Keratinocyte (primary cell): ENCODE measurements at regions not wholly inside any gene's neighbourhood (a gene's known extent, or its start where the extent isn't known, plus 50 kb on each side); places are given as distances from the start of the nearest gene placed in this dataset.

Experiments
- DNase-seq: peaks from one replicate; pipeline ENCODE4 v3.0.0-alpha.2; 2011; ENCODE audit warnings: low read depth, missing footprints, low spot score
- FAIRE-seq: peaks from 2 replicates; lab custom pipeline; 2011; peaks lifted over from hg19 to GRCh38; lab: Jason Lieb, UNC
- H2AFZ ChIP-seq: 2 replicates; pipeline ENCODE4 v1.6.0; 2012; ENCODE audit warnings: low read length, control low read depth, inconsistent platforms; ENCODE audit not compliant: control insufficient read depth
- H3K27ac ChIP-seq: 2 replicates; pipeline ENCODE4 v1.5.1; 2011; ENCODE audit warnings: low read length; ENCODE audit not compliant: control insufficient read depth, insufficient read depth
- H3K27me3 ChIP-seq: 3 replicates; pipeline ENCODE4 v1.6.0; 2011; ENCODE audit warnings: low read length; ENCODE audit not compliant: control insufficient read depth, insufficient read depth; ENCODE audit errors: extremely low read depth
- H3K36me3 ChIP-seq, 2 experiments: 2 replicates in 1 of 2; 3 replicates in 1 of 2; pipeline ENCODE4 v1.5.1; 2011; ENCODE audit warnings: low read length in 2 of 2, mild to moderate bottlenecking in 1 of 2; ENCODE audit not compliant: control insufficient read depth in 2 of 2, insufficient read depth in 2 of 2; ENCODE audit errors: extremely low read depth in 1 of 2
- H3K4me1 ChIP-seq: 3 replicates; pipeline ENCODE4 v1.5.1; 2011; ENCODE audit warnings: low read length; ENCODE audit not compliant: control insufficient read depth, insufficient read depth; ENCODE audit errors: extremely low read depth
- H3K4me2 ChIP-seq: 3 replicates; pipeline ENCODE4 v1.6.0; 2011; ENCODE audit warnings: low read depth, low read length; ENCODE audit not compliant: control insufficient read depth, insufficient read depth; ENCODE audit errors: extremely low read depth
- H3K4me3 ChIP-seq, 3 experiments: fragments of 200-600 bp in 1 of 3; sonication (generic) in 1 of 3; 2 replicates in 2 of 3; 3 replicates in 1 of 3; pipeline ENCODE4 v1.5.1; 2011 to 2016; ENCODE audit warnings: low read length in 3 of 3, mild to moderate bottlenecking in 3 of 3, control low read depth in 2 of 3, inconsistent platforms in 1 of 3, low read depth in 1 of 3, mixed read lengths in 1 of 3, mixed run types in 1 of 3, moderate library complexity in 1 of 3; ENCODE audit not compliant: control insufficient read depth in 2 of 3, insufficient read depth in 2 of 3; ENCODE audit errors: extremely low read depth in 1 of 3
- H3K79me2 ChIP-seq: 2 replicates; pipeline ENCODE4 v1.6.0; 2012; ENCODE audit warnings: low read length; ENCODE audit not compliant: control insufficient read depth, insufficient read depth
- H3K9ac ChIP-seq: 3 replicates; pipeline ENCODE4 v1.6.0; 2011; ENCODE audit warnings: low read length; ENCODE audit not compliant: control insufficient read depth, insufficient read depth; ENCODE audit errors: extremely low read depth
- H3K9me1 ChIP-seq: 3 replicates; pipeline ENCODE4 v1.6.0; 2011; ENCODE audit warnings: low read length; ENCODE audit not compliant: control insufficient read depth, insufficient read depth; ENCODE audit errors: extremely low read depth
- H3K9me3 ChIP-seq: 2 replicates; pipeline ENCODE4 v1.5.1; 2012; ENCODE audit warnings: low read depth, low read length; ENCODE audit not compliant: control insufficient read depth
- H4K20me1 ChIP-seq: 3 replicates; pipeline ENCODE4 v1.6.0; 2011; ENCODE audit warnings: low read length; ENCODE audit not compliant: control insufficient read depth, insufficient read depth; ENCODE audit errors: extremely low read depth
- CTCF ChIP-seq, 3 experiments: IDR thresholded peaks in 1 of 3; conservative IDR thresholded peaks in 1 of 3; optimal IDR thresholded peaks in 1 of 3; 2 replicates in 2 of 3; 3 replicates in 1 of 3; pipeline versions ENCODE3 to v1.5.1; 2011; ENCODE audit warnings: low read length in 3 of 3, mild to moderate bottlenecking in 3 of 3, moderate library complexity in 2 of 3, control low read depth in 1 of 3, inconsistent platforms in 1 of 3; ENCODE audit not compliant: insufficient read depth in 2 of 3; ENCODE audit errors: extremely low read depth in 1 of 3
- EZH2 ChIP-seq: IDR thresholded peaks from one replicate; pipeline ENCODE4 v1.6.1; 2012; ENCODE audit warnings: inconsistent platforms, mild to moderate bottlenecking, low read length, moderate library complexity
- dilution Hi-C: fragments of 300-500 bp; cut with MboI; formaldehyde crosslinking; loops from one replicate; pipeline ENCODE4 v1.7.0; 2020; ENCODE audit warnings: low sequenced_read_pairs; ENCODE audit not compliant: extremely low pct_ligation_motif_present

GRCh38 chr14:89078021-89078795 is 253.8 kb downstream of the TTC8 start:
- H3K4me1 ChIP-seq, result no peaks in the 10 kb centered on the region
- H3K9ac ChIP-seq, result no peak overlapping the region
- FAIRE-seq, result no peak
- H3K4me2 ChIP-seq, result no peak overlapping the region
- dilution Hi-C loops, result no loop called here
- DNase-seq, result no peak
- H3K9me1 ChIP-seq, result no peaks in the 10 kb centered on the region
- no peaks in the 10 kb centered on the region for H3K9me3 ChIP-seq
- no peak for TF ChIP-seq CTCF (optimal IDR thresholded peaks at IDR 0.05 in 1 of 3, IDR thresholded peaks at IDR 0.05 in 1 of 3, conservative IDR thresholded peaks at IDR 0.05 in 1 of 3; ENCODE audit: extremely low read depth in 1 of 3, insufficient read depth in 2 of 3, low read length in 3 of 3)
- TF ChIP-seq EZH2, result no peak
- H3K36me3 ChIP-seq, result no peaks in the 10 kb centered on the region
- H3K4me3 ChIP-seq, result no peak overlapping the region
- H3K79me2 ChIP-seq, result no peaks in the 10 kb centered on the region
- H3K27ac ChIP-seq, result no peak overlapping the region
- H4K20me1 ChIP-seq, result no peaks in the 10 kb centered on the region
- H2AFZ ChIP-seq, result no peak overlapping the region
- no peaks in the 10 kb centered on the region for H3K27me3 ChIP-seq

GRCh38 chr14:89085231-89085731 is 260.8 kb downstream of the TTC8 start:
- no peak overlapping the region for H3K4me3 ChIP-seq
- H3K9ac ChIP-seq, result no peak overlapping the region
- no peak overlapping the region for H3K4me2 ChIP-seq
- no peak for FAIRE-seq
- TF ChIP-seq CTCF (optimal IDR thresholded peaks at IDR 0.05 in 1 of 3, IDR thresholded peaks at IDR 0.05 in 1 of 3, conservative IDR thresholded peaks at IDR 0.05 in 1 of 3; ENCODE audit: extremely low read depth in 1 of 3, insufficient read depth in 2 of 3, low read length in 3 of 3) (no peak), EZH2 (no peak)
- H3K4me1 ChIP-seq, result no peaks in the 10 kb centered on the region
- no peaks in the 10 kb centered on the region for H3K36me3 ChIP-seq
- H4K20me1 ChIP-seq, result no peaks in the 10 kb centered on the region
- dilution Hi-C loops, result loop anchor here (5.0 kb wide), 1 partner anchor 37 kb away; no protein-coding TSS in a partner anchor
- no peak overlapping the region for H3K27ac ChIP-seq
- H3K9me3 ChIP-seq, result no peaks in the 10 kb centered on the region
- no peaks in the 10 kb centered on the region for H3K27me3 ChIP-seq
- no peak for DNase-seq
- H2AFZ ChIP-seq, result no peak overlapping the region
- no peaks in the 10 kb centered on the region for H3K79me2 ChIP-seq
- H3K9me1 ChIP-seq, result no peaks in the 10 kb centered on the region
